Vagina (tissue), 2 donors: ENCODE measurements at regions not wholly inside any gene's neighbourhood (a gene's known extent, or its start where the extent isn't known, plus 50 kb on each side); places are given as distances from the start of the nearest gene placed in this dataset.

Experiments used
- POLR2A ChIP-seq, 2 donors: fragments of 450-650 bp; IDR thresholded peaks; one replicate each; pipeline ENCODE4 v1.6.1; 2017; ENCODE audit warnings: antibody characterized with exemption in 2 of 2, mild to moderate bottlenecking in 2 of 2, moderate library complexity in 2 of 2
- TF ChIP-seq, protein P1 (sequence below), 3 experiments: fragments of 450-650 bp in 2 of 3; fragments of 200-600 bp in 1 of 3; sonication (generic) in 1 of 3; IDR thresholded peaks; one replicate each; pipeline ENCODE4 v1.5.1; 2017 to 2019; ENCODE audit warnings: antibody characterized with exemption in 3 of 3, mild to moderate bottlenecking in 2 of 3, moderate library complexity in 2 of 3

- no peak for TF ChIP-seq POLR2A (IDR thresholded peaks at IDR 0.05)
- TF ChIP-seq, protein P1, sequence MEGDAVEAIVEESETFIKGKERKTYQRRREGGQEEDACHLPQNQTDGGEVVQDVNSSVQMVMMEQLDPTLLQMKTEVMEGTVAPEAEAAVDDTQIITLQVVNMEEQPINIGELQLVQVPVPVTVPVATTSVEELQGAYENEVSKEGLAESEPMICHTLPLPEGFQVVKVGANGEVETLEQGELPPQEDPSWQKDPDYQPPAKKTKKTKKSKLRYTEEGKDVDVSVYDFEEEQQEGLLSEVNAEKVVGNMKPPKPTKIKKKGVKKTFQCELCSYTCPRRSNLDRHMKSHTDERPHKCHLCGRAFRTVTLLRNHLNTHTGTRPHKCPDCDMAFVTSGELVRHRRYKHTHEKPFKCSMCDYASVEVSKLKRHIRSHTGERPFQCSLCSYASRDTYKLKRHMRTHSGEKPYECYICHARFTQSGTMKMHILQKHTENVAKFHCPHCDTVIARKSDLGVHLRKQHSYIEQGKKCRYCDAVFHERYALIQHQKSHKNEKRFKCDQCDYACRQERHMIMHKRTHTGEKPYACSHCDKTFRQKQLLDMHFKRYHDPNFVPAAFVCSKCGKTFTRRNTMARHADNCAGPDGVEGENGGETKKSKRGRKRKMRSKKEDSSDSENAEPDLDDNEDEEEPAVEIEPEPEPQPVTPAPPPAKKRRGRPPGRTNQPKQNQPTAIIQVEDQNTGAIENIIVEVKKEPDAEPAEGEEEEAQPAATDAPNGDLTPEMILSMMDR (IDR thresholded peaks at IDR 0.05): no peak
Measured at GRCh38 chr16:82282662-82283061, 112.6 kb upstream of the MPHOSPH6 start.
